GM12872 (cell line): ENCODE measurements at regions not wholly inside any gene's neighbourhood (a gene's known extent, or its start where the extent isn't known, plus 50 kb on each side); places are given as distances from the start of the nearest gene placed in this dataset.

Experiments used
- CTCF ChIP-seq: IDR thresholded peaks from 3 replicates; pipeline ENCODE4 v1.5.1; 2011; ENCODE audit warnings: low read depth, mild to moderate bottlenecking, low read length, moderate library complexity; ENCODE audit not compliant: insufficient read depth

DNA sequence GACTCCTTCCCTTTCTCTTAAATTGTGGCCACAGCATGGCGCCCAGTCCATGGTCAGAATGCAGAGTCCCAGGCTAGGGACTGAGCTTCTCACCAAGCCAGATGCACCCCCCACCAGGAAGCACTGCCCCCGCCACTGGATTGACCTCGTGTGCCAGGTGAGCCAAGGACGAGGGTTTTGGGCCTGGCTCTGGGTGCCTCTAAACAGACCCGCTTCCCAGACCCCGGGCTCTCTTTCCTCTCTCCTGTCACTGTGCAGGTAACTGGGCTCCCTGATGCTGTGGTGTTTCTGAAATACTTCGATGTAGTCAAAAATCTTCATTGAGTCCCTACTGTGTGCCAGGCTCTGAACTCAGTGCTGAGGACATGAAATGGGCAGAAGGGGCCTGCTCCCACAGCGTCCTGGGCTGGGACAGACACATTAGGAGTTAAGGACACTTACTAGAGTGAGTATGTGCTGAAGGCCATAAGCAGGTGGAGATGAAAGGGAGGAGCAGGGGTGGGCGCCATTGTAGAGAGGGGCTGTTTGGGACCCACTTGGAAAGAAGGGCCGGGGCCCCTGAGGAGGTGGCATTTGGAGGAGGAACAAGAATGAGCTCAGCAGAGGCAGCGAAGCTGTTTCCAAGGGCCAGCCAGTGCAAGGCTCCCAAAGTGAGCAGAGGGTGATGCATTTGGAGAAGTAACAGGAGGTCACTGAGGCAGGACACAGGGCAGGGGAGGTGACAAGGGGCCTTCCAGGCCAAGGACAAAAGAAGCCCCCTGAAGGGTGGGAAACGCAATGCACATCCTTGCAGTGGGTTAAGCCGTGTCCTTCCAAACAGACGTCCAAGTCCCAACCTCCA is 217.1 kb downstream of the ANKRD60 start:
- TF ChIP-seq CTCF: no peak

DNA sequence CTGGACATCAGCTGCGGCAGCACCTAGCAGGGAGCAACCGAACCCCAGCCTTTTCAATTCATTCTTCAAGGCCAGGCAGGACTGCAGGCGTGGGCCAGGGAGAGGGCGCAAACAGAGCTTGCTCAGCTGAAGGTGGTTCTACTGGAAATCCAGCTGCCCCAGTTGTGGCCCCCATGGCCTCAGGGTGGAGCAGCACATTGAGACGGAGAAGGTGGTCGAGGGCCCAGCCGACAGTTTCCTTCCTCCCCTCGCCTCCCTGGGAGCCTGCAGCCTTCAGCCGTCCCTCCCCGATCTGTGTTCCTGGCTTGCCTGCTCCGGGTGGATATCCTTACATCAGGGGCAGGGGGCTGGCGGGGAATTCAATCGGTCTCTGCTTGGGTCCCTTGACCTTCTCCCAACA is 217.8 kb downstream of the ANKRD60 start:
- TF ChIP-seq CTCF: no peak

DNA sequence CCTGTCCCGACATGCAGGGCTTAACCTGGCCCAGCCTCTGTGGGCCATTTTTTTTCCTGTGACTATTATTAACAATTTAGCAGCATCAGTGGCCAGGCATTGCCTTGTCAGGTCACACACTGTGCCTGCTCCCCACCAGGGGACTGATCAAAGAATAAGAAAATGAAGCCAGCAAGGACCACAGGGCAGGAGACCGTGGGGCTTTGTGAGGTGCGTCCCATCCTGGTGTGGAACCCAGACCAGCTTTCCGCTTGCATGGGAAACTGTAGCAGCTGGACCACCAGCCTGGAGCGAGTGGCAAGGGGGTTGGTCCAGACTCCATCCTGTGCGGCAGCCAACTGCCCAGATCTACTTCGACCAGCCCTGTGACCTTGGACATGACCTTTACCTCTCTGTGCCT is 218.3 kb downstream of the ANKRD60 start:
- no peak for TF ChIP-seq CTCF

DNA sequence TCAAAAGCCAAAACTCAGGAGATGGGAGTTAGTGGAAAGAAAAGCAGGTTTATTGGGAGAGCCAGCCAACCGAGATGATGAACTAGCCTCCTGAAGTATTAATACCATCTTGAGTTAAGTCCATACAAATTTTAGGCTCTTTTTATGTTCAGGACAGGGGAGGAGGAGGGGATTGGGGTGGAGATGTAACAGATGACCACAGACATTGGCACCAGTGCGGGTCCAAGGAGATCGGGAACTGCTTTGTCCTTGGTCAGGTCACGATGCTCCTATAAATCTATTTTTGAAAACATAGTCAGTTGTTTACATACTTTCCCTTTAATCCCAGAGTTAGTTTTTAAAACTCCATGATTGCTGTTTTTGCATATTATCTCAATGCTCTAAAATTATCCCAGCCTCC is 219.6 kb downstream of the ANKRD60 start:
- no peak for TF ChIP-seq CTCF

DNA sequence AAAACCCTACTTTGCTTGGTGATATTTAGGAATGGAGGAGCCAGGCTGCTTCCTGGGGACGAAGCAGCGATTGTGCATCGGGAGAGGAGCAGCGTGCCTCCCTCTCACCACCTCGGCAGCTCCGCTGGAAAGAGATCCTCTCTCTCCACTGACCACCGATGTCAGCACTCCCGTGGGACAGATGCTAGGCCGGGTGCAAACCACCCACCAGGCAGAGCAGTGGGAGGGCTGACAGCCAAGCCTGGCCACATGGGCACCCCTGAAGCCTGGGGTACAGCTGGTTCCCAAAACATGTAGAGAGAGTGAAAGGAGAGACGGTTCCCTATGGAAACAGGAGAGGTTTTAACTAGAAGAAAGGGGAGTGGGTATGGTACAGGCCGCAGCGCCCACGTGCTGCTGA is 220.0 kb downstream of the ANKRD60 start:
- TF ChIP-seq CTCF: no peak

- TF ChIP-seq CTCF: no peak
Measured at GRCh38 chr20:58007947-58008346, 220.5 kb downstream of the ANKRD60 start.

- TF ChIP-seq CTCF: no peak
Measured at GRCh38 chr20:58006346-58007316, 221.8 kb downstream of the ANKRD60 start.
